ENCODE measurements at regions not wholly inside any gene's neighbourhood (a gene's known extent, or its start where the extent isn't known, plus 50 kb on each side); places are given as distances from the start of the nearest gene placed in this dataset.

GRCh38 chr7:17608114-17608833 is 309.8 kb downstream of the AHR start:
- DNase-seq (ENCODE audit: low spot score), result no peak

- no peak for DNase-seq (ENCODE audit: low spot score)
Observed at GRCh38 chr7:17611611-17612010, 313.2 kb downstream of the AHR start.

- no peak for DNase-seq (ENCODE audit: low spot score)
Observed at GRCh38 chr7:17613338-17614041, 315.0 kb downstream of the AHR start.

GRCh38 chr7:17617380-17617779 is 318.9 kb downstream of the AHR start:
- no peak for DNase-seq (ENCODE audit: low spot score)

- DNase-seq (ENCODE audit: low spot score), result no peak
Observed at GRCh38 chr7:17617857-17618651, 319.6 kb downstream of the AHR start.

DNA sequence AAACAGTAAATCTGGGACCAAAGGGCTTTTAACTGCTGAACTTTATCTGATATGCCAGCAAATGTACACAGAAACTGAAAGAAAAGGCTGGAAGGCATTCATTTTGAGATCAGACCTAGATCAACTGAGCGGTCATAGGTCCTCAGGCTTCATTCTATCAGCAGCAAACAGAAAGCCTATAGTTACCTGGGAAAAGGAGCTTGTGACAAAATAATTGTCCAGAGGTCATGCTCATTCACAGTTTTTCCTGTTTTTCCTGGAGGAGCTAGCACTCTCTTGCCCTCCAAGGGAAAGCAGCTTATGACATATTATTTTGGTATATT is 320.2 kb downstream of the AHR start:
- no peak for DNase-seq (ENCODE audit: low spot score)

DNA sequence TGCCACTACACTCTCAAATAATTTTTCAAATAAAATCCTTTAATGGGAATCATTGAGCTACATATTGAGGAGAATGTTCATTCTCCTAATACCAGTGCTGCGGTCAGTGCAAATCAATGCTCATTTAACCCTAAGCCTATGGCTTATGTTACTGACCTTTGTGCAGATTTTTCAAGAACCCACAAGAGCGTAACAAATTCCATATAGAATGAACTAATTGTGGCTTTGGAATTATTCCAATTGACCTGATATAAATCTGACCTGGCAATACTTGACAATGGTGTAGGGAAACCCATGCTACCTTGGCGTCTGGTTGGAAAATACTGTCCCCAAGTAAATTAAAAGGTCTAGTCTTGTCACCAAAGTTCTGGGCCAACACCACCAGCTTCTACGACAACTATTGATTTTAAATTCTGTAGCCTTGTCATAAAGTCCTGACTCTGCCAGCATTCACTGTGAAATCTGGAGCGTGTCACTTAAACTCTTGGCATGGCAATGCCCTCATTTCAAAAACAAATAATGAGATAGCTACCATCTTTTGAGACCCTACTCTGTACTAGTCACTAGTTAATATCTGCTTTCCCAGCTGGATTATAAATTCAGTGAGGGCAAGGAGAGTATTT is 320.9 kb downstream of the AHR start:
- DNase-seq (ENCODE audit: low spot score), result no peak

GRCh38 chr7:17620566-17620965 is 319.7 kb downstream of the SNX13 start:
- DNase-seq (ENCODE audit: low spot score), result no peak

- no peak for DNase-seq (ENCODE audit: low spot score)
Observed at GRCh38 chr7:17622451-17622850, 317.8 kb downstream of the SNX13 start.

DNA sequence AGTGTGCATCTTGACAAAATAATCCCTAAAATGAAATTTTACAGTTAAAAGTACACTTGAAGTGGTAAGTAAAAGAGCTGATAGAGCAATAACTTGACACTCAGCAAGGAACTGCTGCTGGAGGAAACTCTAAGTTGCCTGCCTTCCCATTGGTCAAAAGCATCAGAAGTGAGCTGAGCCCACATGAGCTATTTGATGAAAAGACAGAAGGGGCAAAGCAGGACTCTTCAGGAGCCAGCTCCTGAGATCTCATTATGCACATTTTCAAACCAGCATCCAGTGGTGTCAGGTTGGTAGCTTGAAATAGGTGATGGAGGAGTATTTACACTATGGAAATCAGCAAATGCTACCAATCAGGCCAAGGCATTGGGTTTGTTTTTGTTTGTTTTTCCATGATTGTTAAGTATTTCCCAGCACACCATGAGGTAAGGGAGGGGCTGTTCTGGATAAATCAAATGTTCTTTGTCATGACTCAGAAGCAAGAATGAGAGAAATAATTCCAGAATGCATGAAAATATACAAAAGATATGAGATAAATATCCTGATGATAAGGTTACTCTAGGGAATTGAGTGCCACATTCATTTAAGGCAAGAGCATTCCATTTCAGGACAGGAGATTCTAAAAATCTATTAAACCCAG is 316.6 kb downstream of the SNX13 start:
- DNase-seq (ENCODE audit: low spot score), result no peak

- DNase-seq (ENCODE audit: low spot score), result no peak
Observed at GRCh38 chr7:17624379-17624778, 315.9 kb downstream of the SNX13 start.

DNA sequence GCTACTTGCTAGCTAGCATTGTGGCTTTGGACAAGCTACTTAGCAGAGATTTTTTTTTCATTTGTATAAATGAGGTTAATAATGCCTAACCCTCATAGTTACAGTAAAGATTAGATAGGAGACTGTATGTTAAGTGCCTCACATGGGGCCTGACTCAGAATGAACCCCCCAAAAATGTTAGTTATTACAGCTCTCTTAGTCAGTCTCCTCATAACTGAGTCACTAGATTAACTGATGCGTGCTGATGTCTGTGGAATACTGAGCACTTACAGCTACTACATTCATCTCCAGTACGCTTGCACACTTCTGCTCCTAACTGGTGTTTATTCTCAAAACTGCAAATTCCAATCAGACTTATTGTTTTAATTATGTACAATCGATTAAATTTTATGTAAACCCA is 315.3 kb downstream of the SNX13 start:
- no peak for DNase-seq (ENCODE audit: low spot score)

- no peak for DNase-seq (ENCODE audit: low spot score)
Observed at GRCh38 chr7:17626235-17626634, 314.1 kb downstream of the SNX13 start.

DNA sequence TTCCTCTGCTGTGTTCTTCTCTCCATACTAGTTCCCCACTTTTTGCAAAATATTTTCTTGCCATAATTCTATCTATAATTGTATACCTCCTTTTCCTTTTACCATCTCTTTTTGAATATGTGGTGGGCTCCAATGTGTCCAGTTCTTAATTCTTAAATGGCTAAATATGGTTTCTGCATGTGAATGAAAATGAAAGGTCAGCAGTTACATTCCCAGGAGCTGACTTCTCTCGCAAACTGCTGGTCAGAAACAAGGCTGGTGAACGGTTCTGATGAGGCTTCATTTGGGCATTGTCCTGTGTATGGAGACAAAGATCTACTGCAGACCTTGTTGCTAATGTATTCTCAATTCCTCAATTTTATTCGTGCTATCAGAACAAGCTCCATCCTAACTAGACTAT is 309.2 kb downstream of the SNX13 start:
- no peak for DNase-seq (ENCODE audit: low spot score)

DNA sequence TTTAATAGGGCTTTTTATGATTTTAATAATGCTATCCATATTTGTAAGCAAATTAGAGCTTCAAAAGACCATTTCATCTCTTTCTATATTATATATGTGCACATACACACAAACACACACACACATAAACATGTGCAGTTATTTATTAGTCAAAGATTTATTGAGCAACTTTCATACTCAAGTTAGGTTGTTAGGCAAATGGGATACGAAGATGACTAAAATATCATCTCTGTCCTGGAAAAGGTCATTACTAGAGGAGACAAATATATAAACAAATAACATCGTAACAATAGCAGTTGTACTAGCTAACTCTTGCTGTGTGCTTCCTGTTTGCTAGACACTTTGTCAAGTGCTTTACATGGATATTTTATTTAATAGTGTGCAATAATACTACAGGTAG is 307.9 kb downstream of the SNX13 start:
- no peak for DNase-seq (ENCODE audit: low spot score)

GRCh38 chr7:17633067-17633466 is 307.2 kb downstream of the SNX13 start:
- DNase-seq (ENCODE audit: low spot score), result no peak

- DNase-seq (ENCODE audit: low spot score), result peak; percentile 80
Observed at GRCh38 chr7:17638727-17639126, 301.6 kb downstream of the SNX13 start.

DNA sequence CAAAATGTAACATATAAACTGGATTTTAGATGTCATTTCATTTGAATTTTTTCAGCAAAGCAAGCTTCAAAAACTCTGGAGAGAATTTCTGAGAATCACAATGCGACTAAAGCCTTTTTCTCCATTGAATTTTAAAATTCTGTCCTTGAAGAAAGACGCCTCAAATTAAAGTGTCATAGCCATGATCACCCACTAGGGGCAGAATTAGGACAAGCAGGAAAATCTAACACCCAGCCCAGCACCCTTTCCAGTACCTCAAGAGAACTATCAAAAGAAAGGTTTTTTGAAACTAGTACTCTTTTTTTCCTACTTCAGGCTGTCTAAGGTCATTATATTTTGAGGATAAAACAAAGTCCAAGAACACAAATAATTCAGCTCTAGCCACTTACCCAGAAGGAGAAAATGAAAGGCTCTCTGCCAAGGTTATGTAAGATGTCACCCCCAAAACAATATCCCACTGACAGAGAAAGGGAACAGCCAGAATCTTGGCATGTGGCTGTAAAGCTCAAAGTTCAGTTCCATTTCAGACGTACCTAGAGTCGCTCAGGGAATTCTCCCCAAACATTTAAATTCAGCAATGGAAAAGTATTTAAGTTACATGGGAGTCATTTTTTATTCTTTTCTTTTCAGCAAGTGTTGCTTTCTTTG is 299.4 kb downstream of the SNX13 start:
- no peak for DNase-seq (ENCODE audit: low spot score)

- no peak for DNase-seq (ENCODE audit: low spot score)
Observed at GRCh38 chr7:17645500-17645899, 294.8 kb downstream of the SNX13 start.

DNA sequence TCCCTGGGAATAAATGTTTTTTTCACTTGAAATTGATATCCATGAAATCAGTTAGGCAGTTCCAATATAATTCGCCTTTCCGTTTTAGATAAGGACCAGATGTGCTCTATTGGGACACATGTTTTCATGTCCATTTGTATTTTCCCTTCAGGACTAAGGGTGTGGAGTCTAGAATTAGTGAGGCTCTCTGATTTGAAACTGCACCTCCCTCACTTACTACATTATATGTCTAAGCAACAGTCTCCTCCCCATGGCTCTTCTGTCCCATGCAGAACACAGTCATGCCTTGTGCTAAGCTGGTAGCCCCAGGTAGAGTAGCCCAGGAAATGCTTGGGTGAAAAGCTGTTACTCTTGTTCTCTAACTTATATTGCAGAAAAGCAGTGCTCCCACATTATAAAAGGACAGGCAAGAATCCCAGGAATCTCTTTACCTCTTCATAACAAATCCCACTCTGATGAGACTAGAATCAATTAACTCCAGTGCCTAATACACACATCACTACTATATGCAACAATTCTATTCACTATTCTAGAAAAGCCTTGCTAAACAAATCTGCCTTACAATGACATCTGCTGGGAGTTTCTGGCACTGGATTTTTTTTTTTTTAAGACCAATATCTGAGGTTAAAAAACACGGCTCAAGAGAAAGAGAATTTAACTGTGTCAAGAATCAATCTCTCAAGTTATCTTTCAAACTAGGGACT is 293.9 kb downstream of the SNX13 start:
- no peak for DNase-seq (ENCODE audit: low spot score)

DNA sequence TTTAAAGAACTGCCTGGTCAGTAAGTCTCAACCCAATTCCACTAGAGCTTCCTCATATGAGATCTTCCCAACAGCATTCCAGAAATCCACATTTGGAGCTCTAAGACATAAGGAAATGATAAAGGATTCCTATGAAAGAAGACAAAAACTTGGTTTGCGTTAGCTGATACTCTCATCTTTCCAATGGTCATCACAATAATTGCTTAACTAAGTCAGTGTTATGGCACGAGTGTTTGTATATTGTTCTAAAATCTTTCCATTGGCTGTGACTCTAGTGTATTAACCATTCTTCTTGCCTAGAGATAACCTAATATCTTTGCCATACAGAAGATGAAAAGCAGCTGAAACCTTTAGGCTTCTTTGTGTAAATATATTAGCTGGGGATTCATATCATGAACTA is 289.0 kb downstream of the SNX13 start:
- DNase-seq (ENCODE audit: low spot score), result no peak

Measured in putamen (tissue), 1 donor.